GM19238 (cell line): ENCODE measurements at regions not wholly inside any gene's neighbourhood (a gene's known extent, or its start where the extent isn't known, plus 50 kb on each side); places are given as distances from the start of the nearest gene placed in this dataset.
A peak's percentile ranks its signal among the peaks of the same experiment; 100 is the strongest.
"Not testable (repeated sequence)": the region's sequence is repeated elsewhere in the genome, so short reads cannot be mapped to it uniquely, and the experiment has no call there.

Source experiments
- DNase-seq: peaks from one replicate; pipeline ENCODE4 v3.0.0; 2011; ENCODE audit warnings: low spot score; ENCODE audit not compliant: insufficient read length

- no peak for DNase-seq
These were observed 494.6 kb upstream of the ADGRL4 start for GRCh38 chr1:79501153-79501552.

- no peak for DNase-seq
These were observed 493.0 kb upstream of the ADGRL4 start for GRCh38 chr1:79499541-79499940.

GRCh38 chr1:79497193-79497773, 490.8 kb upstream of the ADGRL4 start:
- DNase-seq = no peak

GRCh38 chr1:79496129-79496528, 489.6 kb upstream of the ADGRL4 start:
- no peak for DNase-seq

- not testable (repeated sequence) for DNase-seq
These were observed 487.2 kb upstream of the ADGRL4 start for GRCh38 chr1:79493702-79494101.

- not testable (repeated sequence) for DNase-seq
These were observed 482.1 kb upstream of the ADGRL4 start for GRCh38 chr1:79488572-79489121.

- no peak for DNase-seq
These were observed 472.3 kb upstream of the ADGRL4 start for GRCh38 chr1:79478728-79479373.

GRCh38 chr1:79478160-79478559, 471.6 kb upstream of the ADGRL4 start:
- no peak for DNase-seq

GRCh38 chr1:79472067-79472656, 465.6 kb upstream of the ADGRL4 start:
- peak; percentile 11 for DNase-seq

- DNase-seq = no peak
These were observed 462.6 kb upstream of the ADGRL4 start for GRCh38 chr1:79469139-79469538.

- DNase-seq = peak; percentile 18
These were observed 454.4 kb upstream of the ADGRL4 start for GRCh38 chr1:79460773-79461436.

GRCh38 chr1:79457562-79458224, 451.2 kb upstream of the ADGRL4 start:
- DNase-seq = no peak

GRCh38 chr1:79448426-79448825, 441.9 kb upstream of the ADGRL4 start:
- DNase-seq = no peak

- DNase-seq = no peak
These were observed 434.7 kb upstream of the ADGRL4 start for GRCh38 chr1:79441238-79441637.

GRCh38 chr1:79437540-79437939, 431.0 kb upstream of the ADGRL4 start:
- no peak for DNase-seq

GRCh38 chr1:79431340-79431739, 424.8 kb upstream of the ADGRL4 start:
- no peak for DNase-seq

- DNase-seq = no peak
These were observed 423.9 kb upstream of the ADGRL4 start for GRCh38 chr1:79430437-79430836.

GRCh38 chr1:79422726-79423125, 416.2 kb upstream of the ADGRL4 start:
- no peak for DNase-seq

- DNase-seq = no peak
These were observed 392.0 kb upstream of the ADGRL4 start for GRCh38 chr1:79398501-79398900.

GRCh38 chr1:79396901-79397300, 390.4 kb upstream of the ADGRL4 start:
- DNase-seq = no peak

- DNase-seq = no peak
These were observed 382.3 kb upstream of the ADGRL4 start for GRCh38 chr1:79388694-79389361.
